ENCODE measurements at regions not wholly inside any gene's neighbourhood (a gene's known extent, or its start where the extent isn't known, plus 50 kb on each side); places are given as distances from the start of the nearest gene placed in this dataset.

GRCh38 chr3:72271216-72271615, 486.3 kb upstream of the PROK2 start:
- TF ChIP-seq POLR2A (IDR thresholded peaks at IDR 0.05; ENCODE audit: low read depth) = no peak
- TF ChIP-seq CTCF (IDR thresholded peaks at IDR 0.05) = no peak

Data from esophagus muscularis mucosa (tissue), 3 donors.